Endothelial cell of umbilical vein (primary cell): ENCODE measurements at regions not wholly inside any gene's neighbourhood (a gene's known extent, or its start where the extent isn't known, plus 50 kb on each side); places are given as distances from the start of the nearest gene placed in this dataset.

Experiments used
- BruUV-seq: library from RNA; stranded (reverse); fragments of 400-500 nt; replicated peaks from 2 replicates; lab custom pipeline; 2021; lab: Mats Ljungman, UMichigan
- CTCF ChIA-PET: fragments of 300-600, 350-600 bp; sonication (Branson Sonifier 250); formaldehyde crosslinking; loops from one replicate; lab custom pipeline; 2021; ENCODE audit warnings: antibody characterized with exemption, inconsistent platforms; lab: Charles Lee
- POLR2A ChIA-PET: fragments of 300-600, 350-600 bp; sonication (Branson Sonifier 250); formaldehyde crosslinking; loops from one replicate; lab custom pipeline; 2021; ENCODE audit warnings: antibody characterized with exemption, inconsistent platforms; lab: Charles Lee
- DNase-seq: peaks from one replicate; pipeline ENCODE4 v3.0.0-alpha.2; 2011; ENCODE audit warnings: low read depth, low spot score
- FAIRE-seq: peaks from 2 replicates; lab custom pipeline; 2011; peaks lifted over from hg19 to GRCh38; lab: Jason Lieb, UNC
- H2AFZ ChIP-seq: 2 replicates; pipeline ENCODE4 v1.6.0; 2012; ENCODE audit warnings: low read depth, low read length, control low read depth, inconsistent platforms
- H3K27ac ChIP-seq: 2 replicates; pipeline ENCODE4 v1.5.1; 2011; ENCODE audit warnings: low read depth, mild to moderate bottlenecking, control low read depth, low read length, moderate library complexity; ENCODE audit not compliant: insufficient read depth
- H3K27me3 ChIP-seq, 2 experiments: 2 replicates each; pipeline versions ENCODE4 v1.6.0 to v1.6.1; 2011; ENCODE audit warnings: low read length in 2 of 2, mixed read lengths in 1 of 2; ENCODE audit not compliant: control insufficient read depth in 2 of 2, insufficient read depth in 2 of 2
- H3K36me3 ChIP-seq, 2 experiments: 2 replicates in 1 of 2; 3 replicates in 1 of 2; pipeline ENCODE4 v1.5.1; 2011; ENCODE audit warnings: low read length in 2 of 2, mild to moderate bottlenecking in 1 of 2, moderate library complexity in 1 of 2; ENCODE audit not compliant: control insufficient read depth in 2 of 2, insufficient read depth in 2 of 2; ENCODE audit errors: extremely low read depth in 1 of 2
- H3K4me1 ChIP-seq: 3 replicates; pipeline ENCODE4 v1.5.1; 2011; ENCODE audit warnings: mild to moderate bottlenecking, low read length; ENCODE audit not compliant: control insufficient read depth, insufficient read depth; ENCODE audit errors: extremely low read depth
- H3K4me2 ChIP-seq: 2 replicates; pipeline ENCODE4 v1.6.1; 2011; ENCODE audit warnings: low read length, control low read depth, mixed read lengths; ENCODE audit not compliant: insufficient read depth
- H3K4me3 ChIP-seq, 3 experiments: fragments of 200-600 bp in 1 of 3; sonication (generic), shearing (Covaris generic) in 1 of 3; replicated peaks in 1 of 3; 2 replicates each; pipeline ENCODE4 v1.5.1; 2011 to 2016; ENCODE audit warnings: control low read depth in 3 of 3, low read length in 3 of 3, mild to moderate bottlenecking in 2 of 3, inconsistent platforms in 1 of 3, low read depth in 1 of 3, moderate library complexity in 1 of 3; ENCODE audit not compliant: insufficient read depth in 1 of 3
- H3K79me2 ChIP-seq: 2 replicates; pipeline ENCODE4 v1.6.0; 2012; ENCODE audit warnings: low read length, inconsistent platforms; ENCODE audit not compliant: control insufficient read depth, insufficient read depth
- H3K9ac ChIP-seq: replicated peaks from 2 replicates; pipeline ENCODE3; 2011; ENCODE audit warnings: low read length, control low read depth; ENCODE audit not compliant: insufficient read depth; ENCODE audit errors: extremely low read depth
- H3K9me1 ChIP-seq: replicated peaks from 3 replicates; pipeline ENCODE4 v1.6.0; 2011; ENCODE audit warnings: mild to moderate bottlenecking, low read length; ENCODE audit not compliant: control insufficient read depth, insufficient read depth; ENCODE audit errors: extremely low read depth
- H3K9me3 ChIP-seq: replicated peaks from 2 replicates; pipeline ENCODE4 v1.5.1; 2012; ENCODE audit warnings: low read length, inconsistent platforms; ENCODE audit not compliant: control insufficient read depth, insufficient read depth
- H4K20me1 ChIP-seq: replicated peaks from 2 replicates; pipeline ENCODE3; 2011; ENCODE audit warnings: mild to moderate bottlenecking, low read length; ENCODE audit not compliant: control insufficient read depth, insufficient read depth; ENCODE audit errors: extremely low read depth
- CTCF ChIP-seq, 2 donors: IDR thresholded peaks; 1 replicate in 1 of 2; 2 replicates in 1 of 2; pipeline ENCODE4 v1.5.1; 2011; ENCODE audit warnings: low read length in 2 of 2, mild to moderate bottlenecking in 2 of 2, moderate library complexity in 2 of 2, control low read depth in 1 of 2, inconsistent platforms in 1 of 2, low read depth in 1 of 2; ENCODE audit not compliant: insufficient read depth in 1 of 2; ENCODE audit errors: extremely low read depth in 1 of 2
- EZH2 ChIP-seq: IDR thresholded peaks from 2 replicates; pipeline ENCODE4 v1.6.1; 2012; ENCODE audit warnings: borderline replicate concordance, low read depth, mild to moderate bottlenecking, moderate library complexity, low read length, inconsistent platforms; ENCODE audit not compliant: severe bottlenecking
- FOS ChIP-seq: IDR thresholded peaks from 2 replicates; pipeline ENCODE4 v1.6.1; 2011; ENCODE audit warnings: mild to moderate bottlenecking, low read length, moderate library complexity, borderline replicate concordance; ENCODE audit not compliant: insufficient read depth
- GATA2 ChIP-seq: IDR thresholded peaks from 2 replicates; pipeline ENCODE4 v1.7.0; 2011; ENCODE audit warnings: low read depth, mild to moderate bottlenecking, moderate library complexity, mixed read lengths, low read length; ENCODE audit not compliant: insufficient read length, insufficient read depth
- JUN ChIP-seq: IDR thresholded peaks from 2 replicates; pipeline ENCODE4 v1.6.1; 2011; ENCODE audit warnings: borderline replicate concordance, low read depth; ENCODE audit not compliant: insufficient read length, insufficient read depth
- MYC ChIP-seq: IDR thresholded peaks from one replicate; pipeline ENCODE4 v1.6.1; 2011; ENCODE audit warnings: mild to moderate bottlenecking, low read depth, low read length
- POLR2A ChIP-seq: IDR thresholded peaks from 2 replicates; pipeline ENCODE4 v1.6.1; 2012; ENCODE audit warnings: low read depth, mild to moderate bottlenecking, control low read depth, low read length
- POLR2AphosphoS5 ChIP-seq: IDR thresholded peaks from 2 replicates; pipeline ENCODE4 v1.6.1; 2012; ENCODE audit warnings: low read depth, mild to moderate bottlenecking, control low read depth, low read length, moderate library complexity; ENCODE audit not compliant: insufficient read depth
- dilution Hi-C: fragments of 300-500 bp; cut with MboI; formaldehyde crosslinking; loops from one replicate; pipeline ENCODE4 v1.15.0; 2019; ENCODE audit warnings: low sequenced_read_pairs; ENCODE audit not compliant: extremely low pct_ligation_motif_present
- intact Hi-C: fragments of 100-400 bp; cut with micrococcal nuclease; formaldehyde crosslinking; loops from one replicate; pipeline ENCODE4 v1.10.0; 2022
- TF ChIP-seq, protein P1 (sequence below): IDR thresholded peaks from 2 replicates; pipeline ENCODE4 v1.6.1; 2011; ENCODE audit not compliant: insufficient read depth, insufficient read length

DNA sequence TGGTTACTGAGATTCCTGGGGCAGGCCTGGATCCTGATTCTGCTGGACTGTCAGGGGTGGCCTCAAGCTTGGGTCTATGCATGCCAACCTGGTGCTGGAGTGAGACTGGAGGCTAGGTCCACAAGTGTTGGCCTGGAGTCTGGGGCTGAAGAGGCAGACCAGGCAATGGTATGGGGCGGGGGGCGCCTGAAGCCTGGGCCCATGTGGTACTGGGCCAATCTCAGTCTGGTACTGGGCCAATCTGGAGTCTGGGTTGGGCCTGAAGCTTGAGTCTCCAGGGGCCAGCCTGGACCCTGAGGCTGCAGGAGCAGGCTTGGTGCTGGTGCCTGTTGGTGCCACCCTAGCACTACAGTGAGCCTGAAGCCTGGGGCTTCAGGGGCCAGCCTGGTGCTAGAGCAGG is 108.9 kb upstream of the ZCCHC13 start:
- FAIRE-seq (no peak), DNase-seq (no peak)
- TF ChIP-seq CTCF (IDR thresholded peaks at IDR 0.05; ENCODE audit: extremely low read depth in 1 of 2, insufficient read depth in 1 of 2, low read depth in 1 of 2, low read length in 2 of 2) (no peak), JUN (no peak), POLR2AphosphoS5 (no peak), POLR2A (no peak), MYC (no peak), EZH2 (no peak), GATA2 (no peak), FOS (no peak)
- TF ChIP-seq, protein P1, sequence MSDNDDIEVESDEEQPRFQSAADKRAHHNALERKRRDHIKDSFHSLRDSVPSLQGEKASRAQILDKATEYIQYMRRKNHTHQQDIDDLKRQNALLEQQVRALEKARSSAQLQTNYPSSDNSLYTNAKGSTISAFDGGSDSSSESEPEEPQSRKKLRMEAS = no peak
- H4K20me1 ChIP-seq = no peaks in the 10 kb centered on the region
- H2AFZ ChIP-seq = no peak overlapping the region
- H3K9me3 ChIP-seq = no peaks in the 10 kb centered on the region
- no peaks in the 10 kb centered on the region for H3K27me3 ChIP-seq
- no peak overlapping the region for H3K4me2 ChIP-seq
- H3K4me3 ChIP-seq = no peak overlapping the region
- intact Hi-C loops = no loop called here
- dilution Hi-C loops = no loop called here
- no peaks in the 10 kb centered on the region for H3K36me3 ChIP-seq
- no peaks in the 10 kb centered on the region for H3K79me2 ChIP-seq
- H3K9me1 ChIP-seq = no peaks in the 10 kb centered on the region
- POLR2A ChIA-PET = no interaction called here
- CTCF ChIA-PET = no interaction called here
- no TSS peak for BruUV-seq
- H3K9ac ChIP-seq = no peak overlapping the region
- H3K4me1 ChIP-seq = no peaks in the 10 kb centered on the region
- H3K27ac ChIP-seq = no peak overlapping the region
